ENCODE measurements at regions not wholly inside any gene's neighbourhood (a gene's known extent, or its start where the extent isn't known, plus 50 kb on each side); places are given as distances from the start of the nearest gene placed in this dataset.

DNA sequence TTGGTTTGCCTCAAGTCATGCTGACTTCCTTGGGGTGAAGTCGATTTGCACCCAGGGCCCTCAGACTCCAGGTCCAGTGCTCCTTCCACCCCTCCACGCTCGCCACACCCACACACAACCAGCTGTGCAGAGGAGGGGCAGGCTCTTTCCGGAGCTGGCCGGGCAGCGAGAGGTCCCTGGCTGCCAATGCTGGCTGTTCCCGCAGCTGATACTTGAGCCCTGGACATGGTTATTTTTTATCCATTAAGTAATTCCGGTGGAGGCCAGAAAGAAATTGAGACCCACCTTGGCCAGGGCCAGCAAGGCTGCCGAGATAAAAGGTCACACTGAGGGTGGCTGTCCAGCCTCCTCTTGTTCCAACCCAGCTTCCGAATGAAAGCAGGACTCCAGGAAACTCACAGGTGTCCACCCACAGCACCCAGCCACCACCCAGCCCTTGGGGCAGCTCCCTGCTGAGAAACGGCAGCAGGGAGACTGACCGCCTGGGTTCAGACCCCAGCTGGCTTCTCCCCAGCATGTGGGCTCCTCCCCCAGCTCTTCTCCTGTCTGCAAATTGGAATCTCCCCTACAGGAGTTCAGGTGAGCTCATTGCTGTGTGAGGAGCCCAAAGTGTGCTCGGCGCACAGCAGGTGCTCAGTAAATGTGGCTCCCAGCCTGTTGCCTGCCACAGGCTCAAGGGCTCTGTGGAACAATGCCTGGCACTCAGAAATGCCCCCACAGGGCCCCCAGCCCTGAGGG is 77.8 kb downstream of the PDGFA start:
- no peak for DNase-seq

DNA sequence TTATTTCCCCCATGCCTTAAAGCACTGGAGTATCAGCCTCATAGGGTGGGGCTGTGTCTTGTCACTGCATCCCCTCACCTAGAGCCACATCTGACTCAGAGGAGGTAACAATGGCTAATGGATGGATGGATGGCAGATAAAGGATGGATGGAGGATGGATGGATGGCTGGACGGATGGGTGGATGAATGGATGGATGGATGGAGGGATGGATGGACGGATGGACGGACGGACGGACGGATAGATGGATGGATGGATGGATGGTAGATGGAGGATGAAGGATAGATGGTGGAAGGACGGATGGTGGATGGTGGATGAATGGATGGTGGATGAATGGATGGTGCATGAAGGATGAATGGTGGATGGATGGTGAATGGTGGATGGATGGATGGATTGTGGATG is 77.2 kb downstream of the PDGFA start:
- DNase-seq, result no peak

DNA sequence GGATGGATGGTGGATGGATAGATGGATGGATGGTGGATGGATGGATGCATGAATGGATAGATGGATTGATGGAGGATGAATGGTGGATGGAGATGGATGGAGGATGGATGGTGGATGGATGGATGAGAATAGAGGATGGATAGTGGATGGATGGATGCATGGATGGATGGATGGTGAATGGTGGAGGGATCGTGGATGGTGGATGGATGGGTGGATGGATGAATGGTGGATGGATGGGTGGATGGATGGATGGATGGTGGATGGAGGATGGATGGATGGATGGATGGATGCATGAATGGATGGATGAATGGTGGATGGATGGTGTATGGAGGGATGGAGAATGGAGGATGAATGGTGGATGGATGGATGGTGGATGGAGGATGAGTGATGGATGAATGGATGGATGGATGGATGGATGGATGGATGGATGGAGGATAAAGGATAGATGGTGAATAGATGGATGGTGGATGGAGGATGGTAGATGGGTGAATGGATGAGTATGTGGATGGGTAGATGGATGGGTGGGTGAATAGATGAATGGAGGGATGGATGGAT is 76.3 kb downstream of the PDGFA start:
- DNase-seq, result no peak

DNA sequence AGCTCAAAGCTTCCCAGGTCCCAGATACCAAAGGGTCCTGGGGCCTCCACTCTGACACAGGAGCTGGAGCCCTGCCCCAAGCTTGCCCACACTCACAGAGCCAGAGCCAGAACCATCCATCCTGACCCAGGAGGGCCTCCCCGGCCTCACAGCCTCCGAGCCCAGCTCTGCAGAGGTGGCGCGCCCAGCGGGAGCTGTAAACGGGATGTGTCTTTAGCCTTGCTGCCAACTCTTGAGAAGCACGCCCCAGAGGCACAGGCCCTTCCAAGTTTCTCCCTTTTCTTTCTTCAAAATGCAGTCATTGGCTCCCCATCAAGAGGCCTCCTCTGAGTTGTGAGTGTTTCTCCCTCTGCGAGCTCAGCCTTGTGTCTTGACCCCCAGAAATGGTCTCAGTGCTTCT is 75.0 kb downstream of the PDGFA start:
- DNase-seq, result no peak

DNA sequence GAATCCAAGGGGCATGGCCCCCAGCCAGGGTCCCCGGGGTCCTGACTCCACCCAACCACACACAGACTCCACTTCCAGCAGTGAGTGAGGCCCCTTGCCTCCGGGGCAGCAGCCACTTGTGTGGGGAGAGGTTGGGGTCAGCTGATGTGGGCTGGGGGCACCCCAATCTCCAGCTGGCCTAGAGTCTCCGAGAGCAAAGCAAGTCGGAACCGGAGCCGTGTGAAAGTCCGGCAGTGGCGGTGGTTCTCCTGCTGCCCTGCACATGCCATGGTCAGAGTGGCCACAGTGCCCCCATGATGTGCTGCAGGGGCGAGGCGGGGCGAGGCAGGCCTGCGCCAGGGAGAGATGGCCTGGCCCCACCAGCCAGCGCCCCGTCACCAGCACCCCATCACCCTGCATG is 74.6 kb downstream of the PDGFA start:
- DNase-seq, result no peak

DNA sequence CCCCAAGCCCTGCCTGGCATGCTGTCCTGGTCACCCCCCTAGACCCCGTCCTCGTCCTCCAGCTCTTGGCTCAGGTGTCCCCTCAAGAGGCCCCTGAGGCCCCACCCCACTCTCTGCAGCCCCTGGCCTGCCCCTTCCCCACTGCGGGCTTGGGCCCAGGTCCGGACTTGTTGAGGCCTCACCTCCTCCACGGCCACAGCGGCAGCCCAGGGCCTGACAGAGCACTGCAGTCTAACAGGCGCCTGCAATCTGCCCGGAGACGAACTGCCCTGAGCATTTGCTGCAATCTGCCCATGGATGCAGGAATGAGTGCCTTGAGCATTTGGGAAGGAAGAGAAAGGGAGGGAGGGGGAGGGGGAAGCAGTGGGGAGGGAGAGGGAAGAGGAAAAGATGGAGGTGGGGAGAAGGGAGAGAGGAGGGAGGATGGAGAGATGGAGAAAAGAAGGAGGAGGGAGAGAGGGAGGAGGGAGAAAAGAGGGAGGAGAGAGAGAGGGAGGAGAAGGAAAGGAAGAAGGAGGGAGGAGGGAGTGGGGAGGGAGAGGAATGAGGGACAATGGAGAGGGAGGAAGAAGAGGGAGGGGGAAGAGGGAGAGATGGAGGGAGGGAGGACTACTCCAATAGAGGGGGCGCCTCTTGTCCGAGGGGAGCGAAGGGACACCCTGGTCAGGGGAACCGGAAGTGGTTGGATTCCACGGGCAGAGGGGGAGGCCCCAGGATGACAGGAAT is 73.9 kb downstream of the PDGFA start:
- DNase-seq, result no peak

DNA sequence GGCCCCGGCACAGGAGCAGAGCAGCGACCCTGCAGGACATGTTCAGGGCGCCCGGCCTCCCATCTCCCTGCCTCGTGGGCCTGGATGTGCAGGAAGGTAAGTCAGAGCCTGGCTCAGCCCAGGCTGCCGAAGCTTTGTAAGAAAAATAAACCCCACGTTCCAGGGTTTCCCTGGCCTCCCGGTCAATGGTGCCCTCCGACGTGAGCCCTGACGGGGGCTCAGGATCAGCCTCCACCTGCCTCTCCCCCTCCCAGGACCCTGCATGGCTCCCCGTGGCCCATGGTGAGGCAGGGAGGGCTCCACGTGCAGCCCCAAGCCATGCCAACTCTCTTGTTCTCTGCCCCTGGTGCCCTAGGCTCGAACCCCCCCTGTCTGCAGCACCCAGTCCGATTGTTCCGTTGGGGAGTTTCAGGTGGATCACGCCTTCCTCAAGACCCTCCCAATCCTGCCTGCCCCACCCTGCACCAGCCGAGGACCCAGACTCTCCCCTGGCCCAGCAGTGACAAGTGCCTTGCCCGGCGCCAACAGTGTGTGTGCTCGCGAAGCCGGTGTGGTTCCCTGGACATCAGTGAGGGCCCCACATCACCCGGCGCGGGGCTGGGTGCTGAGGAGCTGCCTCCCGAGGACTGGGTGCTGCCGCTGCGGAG is 73.2 kb downstream of the PDGFA start:
- no peak for DNase-seq

Data from activated naive CD4-positive, alpha-beta T cell treated with Interleukin-2 at 50 U/mL for 16 hours (primary cell).